HL-60 (cell line): ENCODE measurements at regions not wholly inside any gene's neighbourhood (a gene's known extent, or its start where the extent isn't known, plus 50 kb on each side); places are given as distances from the start of the nearest gene placed in this dataset.

ENCODE experiments used
- POLR2AphosphoS5 ChIP-seq: IDR thresholded peaks from 2 replicates; pipeline ENCODE4 v1.6.1; 2012; ENCODE audit warnings: low read depth
- TF ChIP-seq, protein P1 (sequence below): IDR thresholded peaks from one replicate; pipeline ENCODE4 v1.5.1; 2011; ENCODE audit warnings: low read length, control low read depth, inconsistent platforms; ENCODE audit not compliant: insufficient read depth
- TF ChIP-seq, protein P2 (sequence below): IDR thresholded peaks from 2 replicates; pipeline ENCODE4 v1.6.1; 2012; ENCODE audit warnings: low read depth; ENCODE audit not compliant: insufficient replicate concordance

- TF ChIP-seq, protein P1, sequence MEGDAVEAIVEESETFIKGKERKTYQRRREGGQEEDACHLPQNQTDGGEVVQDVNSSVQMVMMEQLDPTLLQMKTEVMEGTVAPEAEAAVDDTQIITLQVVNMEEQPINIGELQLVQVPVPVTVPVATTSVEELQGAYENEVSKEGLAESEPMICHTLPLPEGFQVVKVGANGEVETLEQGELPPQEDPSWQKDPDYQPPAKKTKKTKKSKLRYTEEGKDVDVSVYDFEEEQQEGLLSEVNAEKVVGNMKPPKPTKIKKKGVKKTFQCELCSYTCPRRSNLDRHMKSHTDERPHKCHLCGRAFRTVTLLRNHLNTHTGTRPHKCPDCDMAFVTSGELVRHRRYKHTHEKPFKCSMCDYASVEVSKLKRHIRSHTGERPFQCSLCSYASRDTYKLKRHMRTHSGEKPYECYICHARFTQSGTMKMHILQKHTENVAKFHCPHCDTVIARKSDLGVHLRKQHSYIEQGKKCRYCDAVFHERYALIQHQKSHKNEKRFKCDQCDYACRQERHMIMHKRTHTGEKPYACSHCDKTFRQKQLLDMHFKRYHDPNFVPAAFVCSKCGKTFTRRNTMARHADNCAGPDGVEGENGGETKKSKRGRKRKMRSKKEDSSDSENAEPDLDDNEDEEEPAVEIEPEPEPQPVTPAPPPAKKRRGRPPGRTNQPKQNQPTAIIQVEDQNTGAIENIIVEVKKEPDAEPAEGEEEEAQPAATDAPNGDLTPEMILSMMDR, result no peak
- no peak for TF ChIP-seq POLR2AphosphoS5
- TF ChIP-seq, protein P2, sequence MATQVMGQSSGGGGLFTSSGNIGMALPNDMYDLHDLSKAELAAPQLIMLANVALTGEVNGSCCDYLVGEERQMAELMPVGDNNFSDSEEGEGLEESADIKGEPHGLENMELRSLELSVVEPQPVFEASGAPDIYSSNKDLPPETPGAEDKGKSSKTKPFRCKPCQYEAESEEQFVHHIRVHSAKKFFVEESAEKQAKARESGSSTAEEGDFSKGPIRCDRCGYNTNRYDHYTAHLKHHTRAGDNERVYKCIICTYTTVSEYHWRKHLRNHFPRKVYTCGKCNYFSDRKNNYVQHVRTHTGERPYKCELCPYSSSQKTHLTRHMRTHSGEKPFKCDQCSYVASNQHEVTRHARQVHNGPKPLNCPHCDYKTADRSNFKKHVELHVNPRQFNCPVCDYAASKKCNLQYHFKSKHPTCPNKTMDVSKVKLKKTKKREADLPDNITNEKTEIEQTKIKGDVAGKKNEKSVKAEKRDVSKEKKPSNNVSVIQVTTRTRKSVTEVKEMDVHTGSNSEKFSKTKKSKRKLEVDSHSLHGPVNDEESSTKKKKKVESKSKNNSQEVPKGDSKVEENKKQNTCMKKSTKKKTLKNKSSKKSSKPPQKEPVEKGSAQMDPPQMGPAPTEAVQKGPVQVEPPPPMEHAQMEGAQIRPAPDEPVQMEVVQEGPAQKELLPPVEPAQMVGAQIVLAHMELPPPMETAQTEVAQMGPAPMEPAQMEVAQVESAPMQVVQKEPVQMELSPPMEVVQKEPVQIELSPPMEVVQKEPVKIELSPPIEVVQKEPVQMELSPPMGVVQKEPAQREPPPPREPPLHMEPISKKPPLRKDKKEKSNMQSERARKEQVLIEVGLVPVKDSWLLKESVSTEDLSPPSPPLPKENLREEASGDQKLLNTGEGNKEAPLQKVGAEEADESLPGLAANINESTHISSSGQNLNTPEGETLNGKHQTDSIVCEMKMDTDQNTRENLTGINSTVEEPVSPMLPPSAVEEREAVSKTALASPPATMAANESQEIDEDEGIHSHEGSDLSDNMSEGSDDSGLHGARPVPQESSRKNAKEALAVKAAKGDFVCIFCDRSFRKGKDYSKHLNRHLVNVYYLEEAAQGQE, result no peak
Measured at GRCh38 chr2:187854801-187855200, 300.6 kb upstream of the TFPI start.
